Heart left ventricle (tissue), 16 donors: ENCODE measurements at regions not wholly inside any gene's neighbourhood (a gene's known extent, or its start where the extent isn't known, plus 50 kb on each side); places are given as distances from the start of the nearest gene placed in this dataset.
A peak's percentile ranks its signal among the peaks of the same experiment; 100 is the strongest.

Experiments used
- ATAC-seq, 4 donors: fragments of 200-7000 bp; cut with Tn5 transposase; one replicate each; pipeline ENCODE4 v1.9.1; 2020 to 2022; ENCODE audit warnings: moderate library complexity in 4 of 4, mild to moderate bottlenecking in 3 of 4, moderate number of reproducible peaks in 1 of 4
- DNase-seq, 5 donors: peaks; one replicate each; pipeline ENCODE4 v3.0.0-alpha.2; 2020
- H3K27ac ChIP-seq, 12 donors: fragments of 200-600 bp; sonication (generic) in 4 of 12; one replicate each; pipeline versions ENCODE4 v1.5.0 to v1.8.0; 2016 to 2022; ENCODE audit warnings: mild to moderate bottlenecking in 2 of 12
- H3K27me3 ChIP-seq, 9 donors: fragments of 200-600 bp; sonication (generic) in 2 of 9; one replicate each; pipeline versions ENCODE4 v1.5.1 to v1.8.0; 2016 to 2022; ENCODE audit warnings: mild to moderate bottlenecking in 3 of 9
- H3K36me3 ChIP-seq, 9 donors: fragments of 200-600 bp; sonication (generic) in 2 of 9; one replicate each; pipeline versions ENCODE4 v1.5.0 to v1.8.0; 2018 to 2022; ENCODE audit warnings: mild to moderate bottlenecking in 2 of 9
- H3K4me1 ChIP-seq, 12 donors: fragments of 200-600 bp; sonication (generic) in 4 of 12; one replicate each; pipeline versions ENCODE4 v1.5.0 to v1.8.0; 2016 to 2022; ENCODE audit warnings: mild to moderate bottlenecking in 3 of 12
- H3K4me3 ChIP-seq, 12 donors: fragments of 200-600 bp; sonication (generic) in 4 of 12; one replicate each; pipeline versions ENCODE4 v1.5.0 to v1.8.0; 2017 to 2022; ENCODE audit warnings: mild to moderate bottlenecking in 9 of 12, moderate library complexity in 4 of 12
- H3K9me3 ChIP-seq, 12 donors: fragments of 200-600 bp; sonication (generic) in 4 of 12; one replicate each; pipeline versions ENCODE4 v1.5.0 to v1.8.0; 2016 to 2022; ENCODE audit warnings: mild to moderate bottlenecking in 1 of 12
- POLR2A ChIP-seq, 2 donors: fragments of 450-650 bp; IDR thresholded peaks; one replicate each; pipeline ENCODE4 v1.6.1; 2017; ENCODE audit warnings: antibody characterized with exemption in 2 of 2, mild to moderate bottlenecking in 2 of 2, moderate library complexity in 2 of 2
- WGBS, 4 donors: extraction: QIAGEN DNeasy Blood & Tissue Kit in 2 of 4; methylation state at CpG; one replicate each; pipeline versions ENCODE4 v1.1.5 to v1.1.7; 2013 to 2018; 5-methylcytosine and 5-hydroxymethylcytosine counted together
- intact Hi-C, 10 donors: fragments of 100-400 bp; cut with DNase I; formaldehyde crosslinking; loops; one replicate each; pipeline versions ENCODE4 v1.11.1 to v1.14.2; 2022
- TF ChIP-seq, protein P1 (sequence below), 12 donors: fragments of 200-600 bp; sonication (generic) in 4 of 12; IDR thresholded peaks; one replicate each; pipeline versions ENCODE4 v1.5.0 to v1.8.0; 2018 to 2022; ENCODE audit warnings: antibody characterized with exemption in 12 of 12, mild to moderate bottlenecking in 5 of 12
- donor health status: ischemic (EF 13 %, LVEDD 7.1; RV severe dilation, severe dysfunction).
- donor health status: healthy with polysubstance abuse.
- donor health status: DM: no; HTN: yes; CAD: no.
- donor health status: DM: no; HTN: no; CAD: no.
- donor health status: ischemic (EF 25% LVEDD 6.9; RV normal size, moderate dysfunction).
- donor health status: ischemic (EF 25% LVEDD 5.7; RV mildly dilated, moderate dysfunction).
- donor health status: healthy.
- donor health status: DM: yes; HTN: yes; CAD: no.
- donor health status: ischemic (EF 35%, LVEDD 5.7; RV mildly dilated, moderate dysfunction).
- donor health status: nonischemic (EF 11% LVEDD 7.7; RV severe dilation, severe dysfunction).
- donor health status: DM: yes; HTN: yes; CAD: no.
- donor health status: PGD.
- donor health status: ischemic (EF 29% LVEDD 5.4; RV normal size, mild dysfunction).
- donor health status: nonischemic (EF 23%, LVEDD 6.1; RV moderate dilation, normal function).

DNA sequence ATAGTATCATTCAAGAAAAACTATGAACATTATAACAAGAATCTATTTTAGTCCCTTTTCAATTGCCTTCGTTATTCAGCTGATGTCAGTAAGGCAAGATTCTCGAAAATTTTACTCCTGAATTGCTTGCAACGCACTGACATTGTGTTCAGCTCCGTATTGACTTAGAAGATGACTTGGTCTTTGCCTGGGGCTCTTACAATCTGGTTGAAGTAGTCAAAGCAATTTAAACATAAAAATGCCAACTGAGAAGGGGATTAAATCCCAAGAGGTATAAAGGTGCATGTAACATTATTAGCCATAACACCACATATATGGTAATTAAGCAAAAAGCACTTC lies 507.1 kb downstream of the CENPC start:
- Histone ChIP-seq H3K27me3 (no peaks in the 10 kb centered on the region), H3K4me3 (no peak overlapping the region), H3K36me3 (no peaks in the 10 kb centered on the region), H3K27ac (no peak overlapping the region), H3K9me3 (peaks cover 0 to 10% (median 0%) of the 10 kb centered on the region in 12 donors), H3K4me1 (no peaks in the 10 kb centered on the region)
- ATAC-seq (no peak), DNase-seq (no peak)
- intact Hi-C loops, result no loop called here
- TF ChIP-seq, protein P1, sequence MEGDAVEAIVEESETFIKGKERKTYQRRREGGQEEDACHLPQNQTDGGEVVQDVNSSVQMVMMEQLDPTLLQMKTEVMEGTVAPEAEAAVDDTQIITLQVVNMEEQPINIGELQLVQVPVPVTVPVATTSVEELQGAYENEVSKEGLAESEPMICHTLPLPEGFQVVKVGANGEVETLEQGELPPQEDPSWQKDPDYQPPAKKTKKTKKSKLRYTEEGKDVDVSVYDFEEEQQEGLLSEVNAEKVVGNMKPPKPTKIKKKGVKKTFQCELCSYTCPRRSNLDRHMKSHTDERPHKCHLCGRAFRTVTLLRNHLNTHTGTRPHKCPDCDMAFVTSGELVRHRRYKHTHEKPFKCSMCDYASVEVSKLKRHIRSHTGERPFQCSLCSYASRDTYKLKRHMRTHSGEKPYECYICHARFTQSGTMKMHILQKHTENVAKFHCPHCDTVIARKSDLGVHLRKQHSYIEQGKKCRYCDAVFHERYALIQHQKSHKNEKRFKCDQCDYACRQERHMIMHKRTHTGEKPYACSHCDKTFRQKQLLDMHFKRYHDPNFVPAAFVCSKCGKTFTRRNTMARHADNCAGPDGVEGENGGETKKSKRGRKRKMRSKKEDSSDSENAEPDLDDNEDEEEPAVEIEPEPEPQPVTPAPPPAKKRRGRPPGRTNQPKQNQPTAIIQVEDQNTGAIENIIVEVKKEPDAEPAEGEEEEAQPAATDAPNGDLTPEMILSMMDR (IDR thresholded peaks at IDR 0.05), result no peak
- TF ChIP-seq POLR2A (IDR thresholded peaks at IDR 0.05), result no peak
- 42 to 51% (median 45%) methylated on average over 4 of the region's 4 CpGs for WGBS, 4 donors

DNA sequence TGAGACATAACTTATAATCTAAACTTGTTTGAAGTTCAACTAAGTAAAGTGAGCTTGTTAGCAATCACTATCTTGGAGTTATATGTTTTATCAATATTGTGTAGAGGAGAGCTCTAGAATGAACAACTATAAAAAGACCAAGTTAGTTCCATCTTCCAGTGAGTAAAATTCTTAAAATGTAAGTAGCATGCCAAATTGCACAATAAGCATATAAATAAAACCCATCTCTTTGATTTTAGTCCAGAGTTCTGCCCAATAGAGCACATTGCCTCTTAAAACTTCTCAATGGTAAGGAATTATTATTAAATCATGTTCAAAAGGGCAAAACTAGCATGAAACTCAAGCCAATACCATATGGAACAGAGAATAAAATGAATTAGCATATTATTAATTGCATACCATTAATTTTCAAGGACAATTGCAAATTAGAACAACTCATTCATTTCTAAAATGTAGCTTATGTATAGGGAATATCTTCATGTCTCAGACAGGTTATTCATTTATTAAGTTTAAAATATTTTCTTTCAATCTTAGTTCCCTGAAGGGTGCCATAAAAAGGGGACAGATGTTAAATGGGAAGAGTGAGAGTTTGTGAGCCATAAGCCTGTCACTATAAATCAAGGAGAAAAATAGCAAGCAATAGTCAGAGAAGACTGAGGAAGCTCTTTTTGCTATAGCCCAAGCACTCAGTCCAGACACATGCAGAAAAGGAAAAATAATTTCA lies 507.6 kb downstream of the CENPC start:
- intact Hi-C loops, result no loop called here
- TF ChIP-seq, protein P1 (IDR thresholded peaks at IDR 0.05), result no peak
- no peak for TF ChIP-seq POLR2A (IDR thresholded peaks at IDR 0.05)
- ATAC-seq, result no peak

DNA sequence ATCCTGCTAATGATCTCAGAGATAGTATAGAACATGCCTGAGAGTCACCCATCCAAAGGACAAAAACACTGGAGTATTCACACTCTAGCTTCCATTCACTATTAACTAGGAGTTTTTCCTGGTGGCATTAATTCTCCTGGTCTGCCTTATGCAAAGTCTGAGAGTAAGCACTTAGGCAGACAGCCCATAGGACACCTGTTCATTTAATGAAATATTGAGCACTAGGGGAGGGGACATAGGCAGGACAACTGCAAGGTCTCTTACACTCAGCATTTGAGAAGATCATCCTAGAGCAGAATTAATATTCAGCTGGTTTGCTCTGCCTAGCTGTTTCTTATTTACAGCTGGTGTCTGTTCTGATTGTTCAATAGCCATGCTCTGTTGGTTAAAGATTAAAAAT lies 508.5 kb downstream of the CENPC start:
- no peak overlapping the region for H3K4me3 ChIP-seq
- no peak for TF ChIP-seq POLR2A (IDR thresholded peaks at IDR 0.05)
- TF ChIP-seq, protein P1 (IDR thresholded peaks at IDR 0.05), result no peak
- no peak overlapping the region for H3K27ac ChIP-seq
- no peaks in the 10 kb centered on the region for H3K27me3 ChIP-seq
- peaks cover 0 to 10% (median 0%) of the 10 kb centered on the region in 12 donors for H3K9me3 ChIP-seq
- ATAC-seq, result no peak
- no peak for DNase-seq
- no peaks in the 10 kb centered on the region for H3K36me3 ChIP-seq
- no peaks in the 10 kb centered on the region for H3K4me1 ChIP-seq
- intact Hi-C loops, result no loop called here

More for the DNA sequence above, 507.6 kb downstream of the CENPC start:
- no peak overlapping the region for H3K4me3 ChIP-seq
- no peaks in the 10 kb centered on the region for H3K36me3 ChIP-seq
- DNase-seq, result no peak
- H3K27me3 ChIP-seq, result no peaks in the 10 kb centered on the region
- H3K27ac ChIP-seq, result no peak overlapping the region
- no peaks in the 10 kb centered on the region for H3K4me1 ChIP-seq
- peaks cover 0 to 10% (median 0%) of the 10 kb centered on the region in 12 donors for H3K9me3 ChIP-seq

DNA sequence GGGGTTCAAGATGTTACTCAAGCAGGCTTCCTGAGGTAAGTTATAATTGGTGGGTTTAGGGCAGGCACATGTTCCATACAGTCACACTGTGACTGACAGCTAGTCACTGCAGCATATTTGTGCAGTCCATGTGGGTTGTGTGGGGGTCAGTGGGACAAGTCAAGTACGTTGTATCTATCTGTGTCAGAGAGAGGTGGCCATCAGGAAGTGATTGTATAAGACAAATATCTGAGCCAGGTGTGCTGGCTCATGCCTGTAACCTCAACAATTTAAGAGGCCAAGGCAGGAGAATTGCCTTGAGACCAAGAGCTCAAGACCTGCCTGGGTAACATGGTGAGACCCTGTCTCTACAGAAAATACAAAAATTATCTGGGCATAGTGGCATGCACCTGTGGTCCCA lies 509.3 kb downstream of the CENPC start:
- Histone ChIP-seq H3K9me3 (peaks cover 0 to 10% (median 0%) of the 10 kb centered on the region in 12 donors), H3K27ac (peak overlapping the region in 1 of 12 donors; percentile 41), H3K36me3 (no peaks in the 10 kb centered on the region), H3K4me1 (no peaks in the 10 kb centered on the region), H3K27me3 (no peaks in the 10 kb centered on the region), H3K4me3 (no peak overlapping the region)
- TF ChIP-seq, protein P1 (IDR thresholded peaks at IDR 0.05), result no peak
- no peak for TF ChIP-seq POLR2A (IDR thresholded peaks at IDR 0.05)
- 45 to 54% (median 51%) methylated on average over 1 of the region's 1 CpG for WGBS, 4 donors
- ATAC-seq (no peak), DNase-seq (no peak)
- intact Hi-C loops, result no loop called here
